ENCODE measurements at regions not wholly inside any gene's neighbourhood (a gene's known extent, or its start where the extent isn't known, plus 50 kb on each side); places are given as distances from the start of the nearest gene placed in this dataset.

- no peak for TF ChIP-seq CTCF (IDR thresholded peaks at IDR 0.05)
- no peak for TF ChIP-seq POLR2A (IDR thresholded peaks at IDR 0.05)
These were observed 311.2 kb downstream of the SLITRK5 start for GRCh38 chr13:87982400-87982799.

Measured in esophagus squamous epithelium (tissue), 4 donors.